GM10248 (cell line): ENCODE measurements at regions not wholly inside any gene's neighbourhood (a gene's known extent, or its start where the extent isn't known, plus 50 kb on each side); places are given as distances from the start of the nearest gene placed in this dataset.

Experiments
- CTCF ChIA-PET: fragments of 300-600 bp; sonication (Branson Sonifier 250); formaldehyde crosslinking; extraction: SDS; loops from one replicate; lab custom pipeline; 2021; ENCODE audit warnings: antibody characterized with exemption; lab: Yijun Ruan, JAX
- POLR2A ChIA-PET: fragments of 350-650 bp; sonication (Branson Sonifier 250); formaldehyde crosslinking; extraction: SDS; loops from one replicate; lab custom pipeline; 2020; ENCODE audit warnings: antibody characterized with exemption; lab: Yijun Ruan, JAX
- DNase-seq: peaks from one replicate; pipeline ENCODE4 v3.0.0; 2012; ENCODE audit errors: extremely low spot score
- TF ChIP-seq, protein P1 (sequence below): IDR thresholded peaks from 2 replicates; pipeline ENCODE4 v1.5.1; 2012; ENCODE audit warnings: mild to moderate bottlenecking, low read depth; ENCODE audit errors: extremely low read depth, missing control alignments, control extremely low read depth

GRCh38 chr6:105619971-105620741 lies 217.3 kb upstream of the PREP start:
- ChIA-PET CTCF (interaction anchor here (0.7 to 2.1 kb wide), 6 partner anchors 8 to 44 kb away, joined by 3 to 7 read pairs (median 3); no protein-coding TSS in a partner anchor), POLR2A (no interaction called here)
- DNase-seq, result no peak
- TF ChIP-seq, protein P1, sequence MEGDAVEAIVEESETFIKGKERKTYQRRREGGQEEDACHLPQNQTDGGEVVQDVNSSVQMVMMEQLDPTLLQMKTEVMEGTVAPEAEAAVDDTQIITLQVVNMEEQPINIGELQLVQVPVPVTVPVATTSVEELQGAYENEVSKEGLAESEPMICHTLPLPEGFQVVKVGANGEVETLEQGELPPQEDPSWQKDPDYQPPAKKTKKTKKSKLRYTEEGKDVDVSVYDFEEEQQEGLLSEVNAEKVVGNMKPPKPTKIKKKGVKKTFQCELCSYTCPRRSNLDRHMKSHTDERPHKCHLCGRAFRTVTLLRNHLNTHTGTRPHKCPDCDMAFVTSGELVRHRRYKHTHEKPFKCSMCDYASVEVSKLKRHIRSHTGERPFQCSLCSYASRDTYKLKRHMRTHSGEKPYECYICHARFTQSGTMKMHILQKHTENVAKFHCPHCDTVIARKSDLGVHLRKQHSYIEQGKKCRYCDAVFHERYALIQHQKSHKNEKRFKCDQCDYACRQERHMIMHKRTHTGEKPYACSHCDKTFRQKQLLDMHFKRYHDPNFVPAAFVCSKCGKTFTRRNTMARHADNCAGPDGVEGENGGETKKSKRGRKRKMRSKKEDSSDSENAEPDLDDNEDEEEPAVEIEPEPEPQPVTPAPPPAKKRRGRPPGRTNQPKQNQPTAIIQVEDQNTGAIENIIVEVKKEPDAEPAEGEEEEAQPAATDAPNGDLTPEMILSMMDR, result no peak

- no peak for DNase-seq
- CTCF ChIA-PET, result interaction anchor here (0.9 kb wide), 1 partner anchor 23 kb away, joined by 4 read pairs; no protein-coding TSS in a partner anchor
- POLR2A ChIA-PET, result no interaction called here
- TF ChIP-seq, protein P1, result no peak
These were observed 215.4 kb upstream of the PREP start for GRCh38 chr6:105618247-105618646.

DNA sequence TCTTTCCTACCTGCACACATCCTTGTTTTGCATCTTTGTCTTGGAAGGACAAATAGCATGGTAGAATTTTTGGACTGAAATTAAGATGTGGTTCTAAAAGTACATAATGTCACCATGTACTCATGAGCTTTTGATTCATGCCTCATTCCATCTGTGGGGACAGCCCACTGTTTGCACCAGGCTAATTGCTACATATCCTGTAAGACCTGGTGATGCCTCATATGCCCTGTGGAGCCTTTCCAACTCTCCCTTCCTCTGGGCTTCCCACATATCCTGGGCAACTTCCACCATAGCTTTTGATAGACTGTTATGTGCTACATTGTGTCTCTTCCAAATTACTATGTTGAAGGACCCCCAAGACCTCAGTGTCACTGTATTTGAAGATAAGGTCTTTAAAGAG lies 213.6 kb upstream of the PREP start:
- DNase-seq, result no peak
- ChIA-PET POLR2A (no interaction called here), CTCF (interaction anchor here (1.2 kb wide), 2 partner anchors 9 to 15 kb away, joined by 4 read pairs; no protein-coding TSS in a partner anchor)

GRCh38 chr6:105611606-105612005 lies 208.7 kb upstream of the PREP start:
- CTCF ChIA-PET, result interaction anchor here (1.6 to 1.9 kb wide), 2 partner anchors 9 to 10 kb away, joined by 3 to 5 read pairs; no protein-coding TSS in a partner anchor
- DNase-seq, result no peak
- TF ChIP-seq, protein P1, result no peak
- POLR2A ChIA-PET, result no interaction called here

More for the DNA sequence above, 213.6 kb upstream of the PREP start:
- TF ChIP-seq, protein P1, result no peak

- ChIA-PET CTCF (no interaction called here), POLR2A (no interaction called here)
- TF ChIP-seq, protein P1, result no peak
- no peak for DNase-seq
These were observed 206.6 kb upstream of the PREP start for GRCh38 chr6:105609375-105609991.

DNA sequence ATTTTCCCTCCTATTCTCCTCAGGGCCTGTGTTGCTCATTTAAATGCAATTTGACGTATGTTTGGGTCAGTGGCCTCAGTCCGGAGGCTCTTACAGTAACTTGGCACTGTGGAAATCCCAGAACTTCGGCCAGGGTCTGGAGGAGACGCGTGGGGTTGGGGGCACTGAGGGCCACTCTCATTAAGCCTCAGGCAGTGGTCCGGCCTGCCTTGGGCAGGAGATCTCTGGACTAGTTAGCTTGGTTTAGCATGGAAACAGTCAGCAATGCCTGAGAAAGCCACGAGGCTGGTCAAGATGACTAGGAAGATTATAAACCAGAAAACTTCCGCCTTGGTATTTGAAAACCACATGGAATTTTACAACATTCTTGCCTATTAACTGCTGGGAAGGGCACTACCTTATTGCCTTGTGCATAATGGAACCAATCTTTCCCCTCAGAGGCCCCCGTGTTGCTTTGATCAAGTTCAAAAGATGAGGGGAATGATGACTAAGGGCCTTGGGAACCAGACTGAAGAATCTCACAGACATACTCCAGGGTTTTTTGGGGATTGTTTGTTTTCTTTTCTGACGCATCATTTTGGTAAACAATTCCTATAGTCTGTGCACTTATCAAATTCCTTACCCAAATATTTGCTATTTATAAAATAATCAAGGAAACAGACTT lies 206.0 kb upstream of the PREP start:
- no peak for DNase-seq
- CTCF ChIA-PET, result interaction anchor here (1.2 to 1.5 kb wide), 2 partner anchors 35 to 140 kb away, joined by 3 read pairs; no protein-coding TSS in a partner anchor
- POLR2A ChIA-PET, result no interaction called here
- TF ChIP-seq, protein P1, result no peak
